A549 (cell line): ENCODE measurements at regions not wholly inside any gene's neighbourhood (a gene's known extent, or its start where the extent isn't known, plus 50 kb on each side); places are given as distances from the start of the nearest gene placed in this dataset.

Experiments used
- ATAC-seq, 2 experiments: fragments of 200-7000 bp in 1 of 2; fragments of >200 bp in 1 of 2; cut with Nextera tagmentation in 1 of 2; cut with Tn5 transposase in 1 of 2; 3 replicates each; pipeline versions ENCODE4 v1.8.0 to v1.9.1; 2018 to 2020; ENCODE audit warnings: mild to moderate bottlenecking in 1 of 2, moderate library complexity in 1 of 2
- CTCF ChIA-PET: fragments of 300-600 bp; sonication (Branson Sonifier 250); formaldehyde crosslinking; extraction: SDS; loops from one replicate; lab custom pipeline; 2021; ENCODE audit warnings: antibody characterized with exemption, inconsistent platforms; lab: Yijun Ruan, JAX
- POLR2A ChIA-PET: fragments of 350-600 bp; formaldehyde crosslinking; extraction: SDS; loops from one replicate; lab custom pipeline; 2021; ENCODE audit warnings: antibody characterized with exemption, inconsistent platforms; lab: Yijun Ruan, JAX
- DNase-seq, 2 experiments: peaks; one replicate each; pipeline versions ENCODE4 v3.0.0 to v3.0.0-alpha.2; 2011 to 2016; ENCODE audit warnings: low read depth in 1 of 2, low spot score in 1 of 2
- FAIRE-seq: peaks from 2 replicates; lab custom pipeline; 2011; peaks lifted over from hg19 to GRCh38; lab: Jason Lieb, UNC
- H3K27ac ChIP-seq, 2 experiments: fragments of >200 bp; sonication (Bioruptor Twin); formaldehyde crosslinking; 3 replicates each; pipeline ENCODE4 v1.5.1; 2016 to 2017
- H3K4me1 ChIP-seq: fragments of >200 bp; sonication (Bioruptor Twin); formaldehyde crosslinking; 3 replicates; pipeline ENCODE4 v1.6.1; 2016
- H3K4me2 ChIP-seq: fragments of >200 bp; sonication (Bioruptor Twin); formaldehyde crosslinking; 3 replicates; pipeline ENCODE4 v1.6.1; 2016
- H3K4me3 ChIP-seq: fragments of >200 bp; sonication (Bioruptor Twin); formaldehyde crosslinking; 3 replicates; pipeline ENCODE4 v1.5.1; 2016
- H3K9me3 ChIP-seq: fragments of >200 bp; sonication (Bioruptor Twin); formaldehyde crosslinking; 3 replicates; pipeline ENCODE4 v1.6.1; 2016
- CBX2 ChIP-seq: fragments of 200-600 bp; sonication (generic); IDR thresholded peaks from 2 replicates; pipeline ENCODE4 v1.6.1; 2016; ENCODE audit warnings: low read depth, mild to moderate bottlenecking, borderline replicate concordance
- CBX8 ChIP-seq: fragments of 200-600 bp; sonication (generic); IDR thresholded peaks from 2 replicates; pipeline ENCODE4 v1.6.1; 2016
- CEBPB ChIP-seq, 2 experiments: fragments of >200 bp in 1 of 2; sonication (Bioruptor Twin) in 1 of 2; formaldehyde crosslinking in 1 of 2; IDR thresholded peaks; 2 replicates each; pipeline ENCODE4 v1.6.1; 2012 to 2016
- CHD2 ChIP-seq: fragments of 150-350 bp; IDR thresholded peaks from 2 replicates; pipeline ENCODE4 v1.6.1; 2014; ENCODE audit warnings: low read length; ENCODE audit not compliant: partially characterized antibody
- CHD4 ChIP-seq: fragments of 200-600 bp; sonication (generic); IDR thresholded peaks from 2 replicates; pipeline ENCODE4 v1.6.1; 2016; ENCODE audit warnings: antibody characterized with exemption, mild to moderate bottlenecking, borderline replicate concordance
- CTCF ChIP-seq: fragments of >200 bp; sonication (Bioruptor Twin); formaldehyde crosslinking; IDR thresholded peaks from 3 replicates; pipeline ENCODE4 v1.5.1; 2016
- EHMT2 ChIP-seq: fragments of 200-600 bp; sonication (generic); IDR thresholded peaks from 2 replicates; pipeline ENCODE4 v1.6.1; 2016; ENCODE audit warnings: antibody characterized with exemption, low read depth, mild to moderate bottlenecking, moderate library complexity
- EP300 ChIP-seq, 2 experiments: fragments of >200 bp; sonication (Bioruptor Twin); formaldehyde crosslinking; IDR thresholded peaks; 2 replicates in 1 of 2; 3 replicates in 1 of 2; pipeline ENCODE4 v1.6.1; 2016 to 2017
- ESRRA ChIP-seq: fragments of 150-350 bp; IDR thresholded peaks from 2 replicates; pipeline ENCODE4 v1.6.1; 2014; ENCODE audit warnings: mild to moderate bottlenecking, low read length, borderline replicate concordance
- FOSL2 ChIP-seq, 2 experiments: fragments of 450-650 bp in 1 of 2; fragments of >200 bp in 1 of 2; sonication (Bioruptor Twin) in 1 of 2; formaldehyde crosslinking; IDR thresholded peaks; 2 replicates each; pipeline versions ENCODE4 v1.5.0 to v1.6.1; 2016 to 2020; ENCODE audit warnings: mild to moderate bottlenecking in 1 of 2, moderate library complexity in 1 of 2
- FOXS1 ChIP-seq: fragments of 250-450 bp; sonication (Bioruptor Pico); IDR thresholded peaks from 2 replicates; pipeline ENCODE4 v1.5.0; 2020; ENCODE audit warnings: mild to moderate bottlenecking, moderate library complexity
- HDAC2 ChIP-seq: fragments of 200-600 bp; sonication (generic); IDR thresholded peaks from 2 replicates; pipeline ENCODE4 v1.6.1; 2016
- HMGXB4 ChIP-seq: fragments of 250-450 bp; sonication (Bioruptor Pico); IDR thresholded peaks from 2 replicates; pipeline ENCODE4 v1.5.0; 2021; ENCODE audit warnings: mild to moderate bottlenecking, moderate library complexity, borderline replicate concordance
- HOXA7 ChIP-seq: fragments of 250-450 bp; sonication (Bioruptor Pico); IDR thresholded peaks from 2 replicates; pipeline ENCODE4 v1.5.0; 2020; ENCODE audit warnings: mild to moderate bottlenecking, moderate library complexity
- HOXB13 ChIP-seq: fragments of 250-450 bp; sonication (Bioruptor Pico); IDR thresholded peaks from 2 replicates; pipeline ENCODE4 v1.5.0; 2020; ENCODE audit warnings: low read depth, mild to moderate bottlenecking, moderate library complexity
- HOXB5 ChIP-seq: fragments of 250-450 bp; sonication (Bioruptor Pico); IDR thresholded peaks from 2 replicates; pipeline ENCODE4 v1.5.0; 2020; ENCODE audit warnings: mild to moderate bottlenecking, moderate library complexity
- JUN ChIP-seq, 2 experiments: fragments of >200 bp; sonication (Bioruptor Twin); formaldehyde crosslinking; IDR thresholded peaks; 2 replicates in 1 of 2; 3 replicates in 1 of 2; pipeline ENCODE4 v1.6.1; 2016 to 2017
- JUNB ChIP-seq: fragments of >200 bp; sonication (Bioruptor Twin); formaldehyde crosslinking; IDR thresholded peaks from 2 replicates; pipeline ENCODE4 v1.6.1; 2016
- MAFK ChIP-seq: fragments of 450-650 bp; IDR thresholded peaks from 2 replicates; pipeline ENCODE4 v1.6.1; 2014; ENCODE audit not compliant: partially characterized antibody
- RAD21 ChIP-seq, 2 experiments: fragments of >200 bp in 1 of 2; sonication (Bioruptor Twin) in 1 of 2; formaldehyde crosslinking in 1 of 2; IDR thresholded peaks in 1 of 2; conservative IDR thresholded peaks in 1 of 2; 2 replicates in 1 of 2; 3 replicates in 1 of 2; pipeline ENCODE4 v1.6.1; 2012 to 2018; ENCODE audit warnings: inconsistent platforms in 1 of 2
- RCOR1 ChIP-seq: fragments of 150-350 bp; IDR thresholded peaks from 2 replicates; pipeline ENCODE4 v1.6.1; 2014; ENCODE audit warnings: antibody characterized with exemption, low read length, low read depth
- SMC3 ChIP-seq: fragments of >200 bp; sonication (Bioruptor Twin); formaldehyde crosslinking; IDR thresholded peaks from 3 replicates; pipeline ENCODE4 v1.6.1; 2018; ENCODE audit warnings: inconsistent platforms
- ZC3H11A ChIP-seq: fragments of 450-650 bp; IDR thresholded peaks from 2 replicates; pipeline ENCODE4 v1.6.1; 2014; ENCODE audit warnings: antibody characterized with exemption, mild to moderate bottlenecking
- ZFP36 ChIP-seq: fragments of 450-650 bp; IDR thresholded peaks from 2 replicates; pipeline ENCODE4 v1.6.1; 2014; ENCODE audit warnings: borderline replicate concordance; ENCODE audit not compliant: partially characterized antibody
- WGBS: methylation state at CpG from one replicate; pipeline ENCODE4 v1.1.6; 2017; ENCODE audit errors: missing lambda C conversion rate; 5-methylcytosine and 5-hydroxymethylcytosine counted together
- TF ChIP-seq, protein P1 (sequence below): fragments of 450-650 bp; IDR thresholded peaks from 2 replicates; pipeline ENCODE4 v1.6.1; 2014; ENCODE audit warnings: antibody characterized with exemption
- TF ChIP-seq, protein P2 (sequence below): IDR thresholded peaks from 2 replicates; pipeline ENCODE4 v1.6.1; 2012
- TF ChIP-seq, protein P3 (sequence below): fragments of 200-600 bp; sonication (generic); IDR thresholded peaks from 2 replicates; pipeline ENCODE4 v1.6.1; 2016; ENCODE audit warnings: antibody characterized with exemption, mild to moderate bottlenecking, moderate library complexity
- TF ChIP-seq, protein P4 (sequence below): IDR thresholded peaks from 2 replicates; pipeline ENCODE4 v1.6.1; 2012; ENCODE audit warnings: low read depth, borderline replicate concordance

GRCh38 chr2:187826023-187826422, 271.8 kb upstream of the TFPI start (continued):
- TF ChIP-seq RAD21 (conservative IDR thresholded peaks at IDR 0.05 in 1 of 2, IDR thresholded peaks at IDR 0.05 in 1 of 2) (no peak), FOXS1 (no peak)
- TF ChIP-seq, all 56 proteins: peak for 0

GRCh38 chr2:187834787-187835186, 280.6 kb upstream of the TFPI start:
- ChIA-PET CTCF (no interaction called here), POLR2A (no interaction called here)
- Histone ChIP-seq H3K4me1 (no peaks in the 10 kb centered on the region), H3K27ac (no peak overlapping the region), H3K4me3 (no peak overlapping the region), H3K9me3 (no peaks in the 10 kb centered on the region), H3K4me2 (no peak overlapping the region)
- TF ChIP-seq ESRRA: no peak
- no peak for TF ChIP-seq CHD4
- TF ChIP-seq HMGXB4 (CRISPR knock-in tag): no peak
- TF ChIP-seq ZFP36: no peak
- no peak for TF ChIP-seq FOSL2 (IDR thresholded peaks at IDR 0.05)
- TF ChIP-seq FOSL2 (CRISPR knock-in tag; IDR thresholded peaks at IDR 0.05): no peak
- no peak for TF ChIP-seq JUN (IDR thresholded peaks at IDR 0.05)
- TF ChIP-seq, protein P1, sequence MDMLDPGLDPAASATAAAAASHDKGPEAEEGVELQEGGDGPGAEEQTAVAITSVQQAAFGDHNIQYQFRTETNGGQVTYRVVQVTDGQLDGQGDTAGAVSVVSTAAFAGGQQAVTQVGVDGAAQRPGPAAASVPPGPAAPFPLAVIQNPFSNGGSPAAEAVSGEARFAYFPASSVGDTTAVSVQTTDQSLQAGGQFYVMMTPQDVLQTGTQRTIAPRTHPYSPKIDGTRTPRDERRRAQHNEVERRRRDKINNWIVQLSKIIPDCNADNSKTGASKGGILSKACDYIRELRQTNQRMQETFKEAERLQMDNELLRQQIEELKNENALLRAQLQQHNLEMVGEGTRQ: no peak
- TF ChIP-seq CEBPB (IDR thresholded peaks at IDR 0.05): no peak
- TF ChIP-seq SMC3: no peak
- TF ChIP-seq JUNB: no peak
- TF ChIP-seq CHD2: no peak
- TF ChIP-seq HOXA7: no peak
- no peak for TF ChIP-seq HDAC2
- TF ChIP-seq MAFK: no peak
- TF ChIP-seq, protein P2, sequence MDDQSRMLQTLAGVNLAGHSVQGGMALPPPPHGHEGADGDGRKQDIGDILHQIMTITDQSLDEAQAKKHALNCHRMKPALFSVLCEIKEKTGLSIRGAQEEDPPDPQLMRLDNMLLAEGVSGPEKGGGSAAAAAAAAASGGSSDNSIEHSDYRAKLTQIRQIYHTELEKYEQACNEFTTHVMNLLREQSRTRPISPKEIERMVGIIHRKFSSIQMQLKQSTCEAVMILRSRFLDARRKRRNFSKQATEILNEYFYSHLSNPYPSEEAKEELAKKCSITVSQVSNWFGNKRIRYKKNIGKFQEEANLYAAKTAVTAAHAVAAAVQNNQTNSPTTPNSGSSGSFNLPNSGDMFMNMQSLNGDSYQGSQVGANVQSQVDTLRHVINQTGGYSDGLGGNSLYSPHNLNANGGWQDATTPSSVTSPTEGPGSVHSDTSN: no peak
- TF ChIP-seq CBX2: no peak
- no peak for TF ChIP-seq HOXB13 (CRISPR knock-in tag)
- TF ChIP-seq RCOR1: no peak
- 78% methylated on average over 5 of the region's 5 CpGs for WGBS
- ATAC-seq: no peak; a peak in 1 of 6 replicates
- FAIRE-seq: no peak
- DNase-seq: no peak

DNA sequence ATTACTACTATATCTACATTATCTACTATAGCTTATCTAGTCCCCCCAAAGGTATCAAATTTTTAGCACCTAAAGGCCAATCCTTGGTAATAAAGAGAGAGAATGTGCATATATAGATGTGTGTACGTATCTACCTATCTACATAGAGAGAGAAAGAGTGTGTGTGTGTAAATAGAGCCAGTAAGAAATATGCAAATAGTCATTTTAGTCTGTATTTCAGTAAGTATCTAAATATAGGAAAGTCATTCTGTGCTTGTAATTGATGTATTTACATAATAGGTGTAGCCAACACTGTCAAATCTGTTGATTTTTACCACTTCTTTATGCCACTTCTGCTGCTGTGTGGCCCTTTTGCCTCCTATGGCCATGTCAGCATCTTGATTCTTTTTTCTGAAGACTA, 284.5 kb upstream of the TFPI start:
- 89% methylated on average over 1 of the region's 1 CpG for WGBS
- CTCF ChIA-PET: interaction anchor here (1.0 to 2.3 kb wide), 3 partner anchors 256 to 339 kb away, joined by 3 to 8 read pairs (median 7); no protein-coding TSS in a partner anchor
- DNase-seq (no peak), FAIRE-seq (no peak), ATAC-seq (no peak)
- POLR2A ChIA-PET: no interaction called here
- H3K27ac ChIP-seq: no peak overlapping the region
- no peaks in the 10 kb centered on the region for H3K9me3 ChIP-seq
- no peaks in the 10 kb centered on the region for H3K4me1 ChIP-seq
- H3K4me3 ChIP-seq: no peak overlapping the region
- H3K4me2 ChIP-seq: no peak overlapping the region
- TF ChIP-seq HOXB13 (CRISPR knock-in tag) (no peak), ZC3H11A (no peak), HOXB5 (CRISPR knock-in tag) (no peak), EP300 (IDR thresholded peaks at IDR 0.05) (no peak), CTCF (no peak), CBX8 (no peak), EHMT2 (no peak), FOSL2 (IDR thresholded peaks at IDR 0.05) (no peak), FOSL2 (CRISPR knock-in tag; IDR thresholded peaks at IDR 0.05) (no peak)
- TF ChIP-seq, protein P3, sequence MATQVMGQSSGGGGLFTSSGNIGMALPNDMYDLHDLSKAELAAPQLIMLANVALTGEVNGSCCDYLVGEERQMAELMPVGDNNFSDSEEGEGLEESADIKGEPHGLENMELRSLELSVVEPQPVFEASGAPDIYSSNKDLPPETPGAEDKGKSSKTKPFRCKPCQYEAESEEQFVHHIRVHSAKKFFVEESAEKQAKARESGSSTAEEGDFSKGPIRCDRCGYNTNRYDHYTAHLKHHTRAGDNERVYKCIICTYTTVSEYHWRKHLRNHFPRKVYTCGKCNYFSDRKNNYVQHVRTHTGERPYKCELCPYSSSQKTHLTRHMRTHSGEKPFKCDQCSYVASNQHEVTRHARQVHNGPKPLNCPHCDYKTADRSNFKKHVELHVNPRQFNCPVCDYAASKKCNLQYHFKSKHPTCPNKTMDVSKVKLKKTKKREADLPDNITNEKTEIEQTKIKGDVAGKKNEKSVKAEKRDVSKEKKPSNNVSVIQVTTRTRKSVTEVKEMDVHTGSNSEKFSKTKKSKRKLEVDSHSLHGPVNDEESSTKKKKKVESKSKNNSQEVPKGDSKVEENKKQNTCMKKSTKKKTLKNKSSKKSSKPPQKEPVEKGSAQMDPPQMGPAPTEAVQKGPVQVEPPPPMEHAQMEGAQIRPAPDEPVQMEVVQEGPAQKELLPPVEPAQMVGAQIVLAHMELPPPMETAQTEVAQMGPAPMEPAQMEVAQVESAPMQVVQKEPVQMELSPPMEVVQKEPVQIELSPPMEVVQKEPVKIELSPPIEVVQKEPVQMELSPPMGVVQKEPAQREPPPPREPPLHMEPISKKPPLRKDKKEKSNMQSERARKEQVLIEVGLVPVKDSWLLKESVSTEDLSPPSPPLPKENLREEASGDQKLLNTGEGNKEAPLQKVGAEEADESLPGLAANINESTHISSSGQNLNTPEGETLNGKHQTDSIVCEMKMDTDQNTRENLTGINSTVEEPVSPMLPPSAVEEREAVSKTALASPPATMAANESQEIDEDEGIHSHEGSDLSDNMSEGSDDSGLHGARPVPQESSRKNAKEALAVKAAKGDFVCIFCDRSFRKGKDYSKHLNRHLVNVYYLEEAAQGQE: no peak
- TF ChIP-seq, protein P4, sequence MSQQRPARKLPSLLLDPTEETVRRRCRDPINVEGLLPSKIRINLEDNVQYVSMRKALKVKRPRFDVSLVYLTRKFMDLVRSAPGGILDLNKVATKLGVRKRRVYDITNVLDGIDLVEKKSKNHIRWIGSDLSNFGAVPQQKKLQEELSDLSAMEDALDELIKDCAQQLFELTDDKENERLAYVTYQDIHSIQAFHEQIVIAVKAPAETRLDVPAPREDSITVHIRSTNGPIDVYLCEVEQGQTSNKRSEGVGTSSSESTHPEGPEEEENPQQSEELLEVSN: no peak
